DMS 273 (cell line): ENCODE measurements at regions not wholly inside any gene's neighbourhood (a gene's known extent, or its start where the extent isn't known, plus 50 kb on each side); places are given as distances from the start of the nearest gene placed in this dataset.

Experiments used
- DNase-seq: peaks from one replicate; lab custom pipeline; 2025; ENCODE audit not compliant: unreplicated experiment; lab: John Stamatoyannopoulos, UW

DNA sequence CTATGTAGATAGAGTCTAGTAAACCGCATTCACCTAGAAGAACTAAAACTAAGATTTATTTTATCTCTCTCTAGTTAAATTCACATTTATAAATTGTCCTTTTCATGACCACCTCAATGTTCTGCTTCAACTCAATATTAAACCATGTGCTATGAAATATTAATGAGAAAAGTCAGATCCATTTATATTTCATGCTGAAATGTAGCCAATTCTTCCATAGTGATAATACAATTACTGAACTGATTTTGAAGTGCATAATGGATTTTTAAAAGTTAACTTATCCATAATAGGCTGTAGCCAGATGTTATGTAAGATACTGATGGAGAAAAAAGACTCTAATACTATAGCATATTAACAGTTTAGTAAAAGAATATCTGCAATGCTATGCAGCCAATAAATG is 479.7 kb upstream of the PCDH15 start:
- no peak for DNase-seq

DNA sequence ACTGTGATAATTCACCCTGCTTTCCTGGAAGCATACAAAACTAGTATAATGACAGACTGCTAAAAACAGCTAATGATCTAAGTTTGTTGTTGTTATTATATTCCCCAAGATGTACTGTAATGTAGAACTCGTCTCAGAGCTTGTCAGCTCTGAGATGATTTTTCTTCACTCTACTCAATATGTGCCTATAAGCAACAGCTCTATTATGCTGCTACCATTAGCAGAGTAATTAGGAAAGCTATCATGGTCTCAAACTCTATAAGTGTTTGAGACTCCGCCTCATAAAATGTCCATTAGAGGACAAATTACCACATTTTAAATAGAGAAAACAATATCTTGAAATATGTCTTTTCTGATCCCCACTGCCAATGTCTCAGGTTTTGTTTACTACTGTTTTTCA is 476.5 kb upstream of the PCDH15 start:
- DNase-seq = no peak

DNA sequence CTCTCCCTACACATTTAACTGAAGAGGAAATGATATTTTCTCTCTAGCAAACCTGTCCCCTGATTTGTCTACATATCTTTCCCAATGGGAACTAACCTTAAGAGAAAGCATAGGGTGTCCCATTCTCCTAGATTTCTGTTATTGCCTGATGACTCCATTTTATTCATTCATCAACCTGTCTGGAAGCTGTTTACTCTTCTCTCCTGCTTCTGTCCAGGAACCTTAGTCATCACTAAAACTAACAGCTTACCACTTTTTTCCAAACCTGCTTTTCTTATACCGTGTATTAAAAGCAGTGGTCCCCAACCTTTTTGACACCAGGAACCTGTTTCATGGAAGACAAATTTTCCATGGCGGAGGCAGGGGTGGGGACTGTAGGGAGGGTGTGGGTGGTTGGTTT is 473.3 kb upstream of the PCDH15 start:
- DNase-seq = no peak

DNA sequence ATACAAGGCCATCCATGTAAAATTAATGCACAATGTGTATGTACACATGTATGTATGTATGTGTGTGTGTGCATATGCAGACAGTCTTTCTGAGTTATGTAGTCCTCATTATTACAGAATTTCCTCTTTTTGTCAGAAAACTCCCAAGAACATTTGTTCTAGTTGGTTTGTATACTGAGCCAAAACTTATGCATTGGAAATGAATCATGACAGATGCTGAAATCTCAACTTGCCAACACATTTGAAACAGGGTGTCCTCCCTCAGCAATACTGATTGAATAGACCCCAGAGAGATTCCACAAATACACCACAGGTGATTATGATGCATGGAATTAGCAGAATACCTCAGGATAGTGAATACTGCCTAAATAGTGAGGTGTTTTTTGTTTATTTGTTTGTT is 472.9 kb upstream of the PCDH15 start:
- DNase-seq = no peak

DNA sequence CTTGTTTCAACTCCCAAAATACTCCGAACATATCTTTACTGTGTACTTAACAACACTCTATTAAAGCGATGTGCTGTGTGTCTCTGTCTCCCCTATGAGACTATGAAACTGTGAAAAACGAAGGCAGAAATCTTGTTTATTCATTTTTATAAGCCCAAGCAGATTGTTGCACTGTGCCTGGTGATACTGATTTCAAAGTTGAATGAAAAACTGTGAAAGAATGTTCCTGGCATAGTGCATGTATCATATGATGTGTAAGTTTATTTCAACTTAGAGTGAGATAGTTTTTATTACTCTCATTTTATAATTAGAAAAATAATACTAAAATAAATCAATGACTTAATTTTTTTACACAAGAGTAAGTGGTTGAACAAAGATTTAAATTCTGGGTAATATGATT is 471.9 kb upstream of the PCDH15 start:
- DNase-seq = no peak

DNA sequence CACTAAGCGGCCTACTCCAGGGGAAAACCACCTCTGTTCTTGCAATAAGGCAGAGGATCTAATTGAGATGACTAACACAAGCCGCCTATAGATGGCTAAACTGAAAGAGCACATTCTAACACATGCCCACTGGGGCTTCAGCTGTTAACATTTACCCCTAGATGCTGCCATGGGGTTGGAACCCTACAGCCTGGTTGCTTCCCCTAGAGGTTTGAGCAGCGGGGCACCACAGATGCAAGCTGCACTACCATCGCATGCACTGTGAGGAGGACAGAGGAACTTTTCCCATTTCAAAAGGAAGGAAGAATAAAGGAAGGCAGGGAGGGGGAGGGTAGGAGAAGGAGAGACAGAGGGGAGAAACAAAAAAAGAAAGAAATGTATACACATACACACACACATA is 465.8 kb upstream of the PCDH15 start:
- no peak for DNase-seq

DNA sequence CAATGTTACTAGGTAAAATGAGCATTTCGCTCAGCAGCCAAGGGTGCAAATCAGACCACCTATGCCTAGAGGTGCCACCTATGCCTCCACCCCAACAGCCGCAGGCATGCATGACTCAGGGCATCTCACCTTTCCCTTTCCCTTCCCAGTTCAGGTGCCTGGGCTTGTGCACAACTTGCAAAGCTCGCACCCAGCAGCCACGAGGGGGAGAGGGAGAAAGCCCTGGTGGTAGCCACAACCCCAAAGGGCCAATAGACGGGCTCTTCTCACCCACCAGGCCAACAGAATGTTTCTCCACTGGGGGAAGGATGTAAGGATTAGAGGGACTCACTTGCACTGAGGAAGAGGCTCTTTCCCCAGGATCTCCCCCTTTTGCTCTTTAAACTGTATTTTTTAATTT is 462.3 kb upstream of the PCDH15 start:
- no peak for DNase-seq

DNA sequence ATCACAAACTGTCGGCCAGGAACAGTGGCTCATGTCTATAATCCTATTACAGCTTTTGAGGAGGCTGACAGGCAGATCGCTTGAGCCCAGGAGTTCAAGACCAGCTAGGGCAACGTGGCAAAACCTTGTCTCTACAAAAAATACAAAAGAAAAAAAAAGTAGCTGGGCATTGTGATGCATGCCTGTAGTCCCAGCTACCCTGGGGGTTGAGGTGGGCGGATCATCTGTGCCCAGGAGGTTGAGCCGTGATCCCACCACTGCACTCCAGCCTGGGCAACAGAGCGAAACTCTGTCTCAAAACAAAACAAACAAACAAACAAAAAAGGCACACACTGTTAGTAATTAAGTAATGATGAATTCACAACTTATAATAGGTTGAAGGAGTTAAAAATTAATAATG is 441.5 kb upstream of the PCDH15 start:
- no peak for DNase-seq

DNA sequence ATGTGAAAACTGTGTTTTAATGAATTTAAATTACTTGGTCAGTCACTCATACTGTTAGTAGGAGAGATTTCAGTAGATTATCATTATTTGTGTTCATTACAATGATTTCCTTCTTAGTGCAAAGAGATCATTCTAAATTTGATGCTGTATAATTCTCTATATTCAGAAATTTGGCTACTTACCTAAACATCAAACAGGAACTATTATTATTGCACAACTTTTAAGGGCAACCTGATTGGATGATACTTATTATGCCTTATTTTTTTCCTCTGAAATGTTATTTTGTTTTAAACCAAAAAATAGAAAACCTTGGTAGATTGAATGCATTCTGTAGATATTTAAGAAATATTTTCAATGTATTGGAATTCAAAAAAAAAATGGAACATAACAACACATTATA is 436.4 kb upstream of the PCDH15 start:
- no peak for DNase-seq

DNA sequence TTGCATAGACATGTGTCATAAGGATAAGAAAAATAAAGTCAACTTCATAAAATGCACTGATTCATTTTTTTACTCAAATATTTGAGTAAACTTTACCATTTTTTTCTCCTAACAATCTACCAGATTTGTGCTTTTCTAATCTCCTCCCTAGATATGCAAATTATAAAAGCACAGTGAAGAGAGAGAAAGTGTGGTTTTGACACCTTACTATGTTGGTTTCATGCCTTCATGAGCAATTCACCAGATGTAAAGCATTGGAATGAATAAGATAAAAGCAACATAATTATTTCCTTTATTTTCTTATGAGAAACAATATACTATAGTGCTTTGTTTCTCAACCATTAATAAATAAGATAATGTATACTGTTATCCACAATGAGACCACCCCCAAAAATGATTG is 432.5 kb upstream of the PCDH15 start:
- DNase-seq = no peak

DNA sequence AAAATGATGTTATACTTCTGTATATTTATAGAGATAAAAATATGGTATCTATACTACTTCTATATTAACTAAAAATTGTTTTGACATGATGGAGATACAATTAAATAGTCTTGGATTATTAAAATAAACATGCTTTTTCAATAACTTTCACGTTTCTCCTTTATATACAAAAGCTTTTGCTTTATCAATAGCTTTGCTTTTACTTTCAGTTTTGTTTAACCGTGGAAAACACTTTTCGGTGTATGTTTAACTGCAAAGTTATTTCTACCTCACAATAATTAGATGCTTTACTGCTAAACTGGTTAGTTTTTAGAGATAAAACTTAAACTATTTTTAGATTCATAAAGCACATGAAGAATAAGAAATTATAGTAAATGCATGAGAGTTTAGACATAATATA is 432.1 kb upstream of the PCDH15 start:
- DNase-seq = no peak

DNA sequence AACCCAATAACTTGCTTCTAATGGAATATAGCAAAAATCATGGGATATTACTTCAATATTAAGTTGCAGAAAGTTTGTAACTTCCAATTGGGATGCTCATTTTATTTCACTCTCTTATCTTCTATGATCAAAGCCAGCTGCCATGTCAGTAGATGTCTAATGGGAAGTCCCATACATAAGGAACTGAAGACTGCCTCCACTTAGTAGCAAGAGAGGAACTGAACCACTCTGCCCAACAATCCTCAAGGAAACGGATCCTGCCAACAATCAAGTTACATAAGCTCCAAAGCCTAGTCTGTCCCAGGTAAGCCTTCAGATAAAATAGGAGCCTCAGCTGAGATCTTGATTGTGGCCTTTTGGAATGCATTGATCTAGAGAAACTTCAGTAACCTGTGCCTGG is 431.5 kb upstream of the PCDH15 start:
- no peak for DNase-seq

DNA sequence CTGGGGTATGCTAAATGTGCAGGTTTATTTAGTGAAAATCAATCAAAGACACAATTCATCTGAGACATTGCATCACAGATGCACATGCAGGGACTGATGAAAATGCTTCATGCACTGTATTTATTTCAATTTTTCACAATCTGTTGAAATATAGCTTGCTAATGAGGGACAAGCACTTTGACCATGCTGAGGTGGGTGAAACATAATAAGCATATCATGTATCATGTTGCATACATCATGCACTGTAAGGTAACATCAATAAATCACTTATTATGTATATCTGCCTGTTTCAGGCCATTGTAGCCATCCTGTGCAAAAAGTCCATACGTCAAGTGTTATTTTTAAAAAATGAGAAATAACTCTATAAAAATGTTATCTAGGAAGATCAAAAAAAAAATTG is 426.9 kb upstream of the PCDH15 start:
- no peak for DNase-seq

DNA sequence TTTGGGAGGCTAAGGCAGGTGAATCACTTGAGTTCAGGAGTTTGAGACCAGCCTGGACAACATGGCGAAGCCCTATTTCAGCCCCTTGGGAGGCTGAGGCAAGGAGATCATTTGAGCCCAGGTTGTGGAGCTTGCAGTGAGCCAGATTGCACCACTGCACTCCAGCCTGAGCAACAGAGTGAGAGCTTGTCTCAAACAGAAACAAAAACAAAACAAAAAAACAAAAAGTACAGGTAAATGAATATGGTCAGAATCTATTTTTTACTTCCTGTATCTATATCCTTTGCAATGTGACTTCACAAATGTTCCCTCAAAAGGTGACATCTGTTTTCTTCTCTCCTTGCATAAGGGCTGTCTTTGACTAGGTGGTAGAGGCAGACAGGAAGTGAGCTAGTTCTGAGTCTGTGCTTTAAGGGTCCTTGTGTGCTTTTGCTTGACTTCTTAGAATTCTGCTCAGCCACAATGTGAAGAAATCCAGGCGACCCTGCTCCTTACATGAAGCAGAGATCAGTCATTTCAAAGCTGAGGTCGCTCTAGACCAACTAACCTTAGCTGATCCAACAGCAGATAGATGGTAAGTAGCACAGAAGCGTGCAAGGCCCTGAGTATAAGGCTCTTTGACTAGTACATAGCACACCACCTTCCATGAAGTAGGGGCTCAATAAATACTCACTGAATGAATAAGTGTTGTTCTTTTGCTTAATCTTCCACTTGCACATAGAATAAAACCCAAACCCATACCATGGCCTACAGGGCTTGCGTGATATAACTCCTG is 423.2 kb upstream of the PCDH15 start:
- DNase-seq = no peak

DNA sequence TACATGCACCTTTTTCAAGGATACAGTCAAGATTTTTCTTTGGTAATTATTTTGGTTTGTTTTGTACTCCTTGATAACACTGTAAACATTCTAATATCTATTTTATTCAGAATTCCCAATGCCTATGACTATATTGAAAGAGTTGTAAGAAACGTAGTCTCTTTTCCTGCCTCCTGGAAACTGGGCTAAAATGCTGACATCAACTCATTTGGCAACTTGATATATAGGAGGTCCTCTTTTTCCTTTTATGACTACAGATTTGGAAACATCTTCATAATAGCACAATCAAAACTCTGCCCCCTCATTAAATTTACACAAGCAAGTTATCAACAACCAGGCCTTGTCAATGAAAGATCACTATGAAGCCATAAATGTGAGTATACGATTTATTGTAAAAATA is 422.3 kb upstream of the PCDH15 start:
- no peak for DNase-seq

DNA sequence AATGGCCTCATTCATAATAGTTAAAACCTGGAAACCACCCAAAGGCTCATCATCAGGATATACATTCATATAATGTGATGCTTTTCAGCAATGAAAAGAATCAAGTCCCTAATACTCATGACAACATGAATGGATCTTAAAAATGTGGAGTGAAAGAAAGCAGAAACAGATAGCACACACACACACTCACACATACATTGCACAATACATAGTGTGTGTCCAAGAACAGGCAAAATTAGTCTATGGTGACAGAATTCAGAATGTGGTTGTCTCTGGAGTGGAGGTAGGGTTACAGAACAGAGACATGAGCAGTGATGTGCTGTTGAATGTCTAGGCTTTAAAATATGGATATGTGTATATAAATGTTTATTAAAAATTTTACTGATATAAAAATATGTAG is 419.9 kb upstream of the PCDH15 start:
- no peak for DNase-seq

DNA sequence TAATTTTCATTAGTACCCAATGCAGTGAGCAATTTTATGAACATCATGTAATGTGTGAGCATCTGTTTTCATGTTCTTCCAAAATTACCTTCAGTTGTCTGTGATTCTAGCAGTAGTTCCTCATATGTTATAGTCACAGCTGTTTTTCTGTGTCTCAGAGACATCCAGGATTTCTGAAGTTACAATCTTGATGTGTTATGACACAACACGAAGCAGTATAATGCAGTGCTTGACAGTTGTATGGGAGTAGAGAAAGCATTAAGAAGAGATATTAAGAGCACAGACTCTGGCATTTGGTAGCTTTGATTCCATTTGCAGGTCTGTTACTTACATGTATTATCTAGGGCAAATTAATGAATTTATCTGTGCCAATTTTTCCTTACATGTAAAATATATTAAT is 414.7 kb upstream of the PCDH15 start:
- DNase-seq = no peak

DNA sequence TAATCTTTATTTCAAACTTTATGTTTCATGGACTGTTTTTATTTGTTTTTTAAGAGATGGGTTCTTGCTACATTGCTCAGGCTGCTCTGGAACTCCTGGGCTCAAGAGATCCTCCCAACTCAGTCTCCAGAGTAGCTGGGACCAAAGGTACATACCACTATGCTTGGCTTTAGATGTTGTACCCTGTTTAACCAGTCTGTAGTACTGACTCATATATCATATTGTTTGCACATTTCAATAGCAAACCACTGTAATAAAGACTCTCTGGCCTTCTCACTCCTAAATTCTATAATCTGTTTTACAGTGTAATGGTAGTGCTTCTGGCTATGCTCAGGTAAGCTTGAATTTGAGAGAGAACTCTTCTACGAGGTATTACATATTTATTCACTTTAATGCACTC is 413.6 kb upstream of the PCDH15 start:
- DNase-seq = no peak

DNA sequence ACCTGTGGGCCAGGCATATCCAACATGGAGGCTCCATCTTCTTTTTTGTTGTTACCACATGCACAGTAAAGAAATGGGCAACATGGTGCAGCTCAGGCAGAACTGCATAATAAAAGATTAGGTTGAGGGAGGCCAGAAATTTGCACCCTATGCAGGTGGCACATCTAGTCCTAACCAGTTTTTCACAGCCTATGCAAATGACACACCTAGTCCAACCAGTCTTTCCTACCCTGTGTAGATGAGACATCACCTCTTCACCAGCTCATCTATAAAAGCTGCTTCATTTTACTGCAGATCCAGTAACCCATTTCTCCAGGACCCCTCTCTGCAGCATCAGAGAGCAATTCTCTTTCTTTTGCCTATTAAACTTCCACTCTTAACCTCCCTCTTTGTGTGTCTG is 411.0 kb upstream of the PCDH15 start:
- no peak for DNase-seq

DNA sequence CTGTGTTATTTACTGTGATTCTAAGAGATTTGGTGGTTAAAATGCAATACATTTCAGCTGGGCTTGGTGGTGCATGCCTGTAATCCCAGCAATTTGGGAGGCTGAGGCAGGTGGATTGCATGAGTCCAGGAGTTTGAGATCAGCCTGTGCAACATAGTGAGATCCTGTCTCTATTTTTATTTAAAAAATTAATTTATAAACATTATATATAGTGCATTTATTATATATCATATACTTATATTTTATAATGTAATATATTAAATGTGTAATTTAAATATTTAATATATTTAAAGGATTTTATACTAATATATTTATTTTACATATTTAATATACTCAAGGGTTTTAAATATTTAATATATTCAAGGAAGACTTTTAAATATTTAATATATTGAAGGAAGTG is 402.8 kb upstream of the PCDH15 start:
- DNase-seq = no peak

DNA sequence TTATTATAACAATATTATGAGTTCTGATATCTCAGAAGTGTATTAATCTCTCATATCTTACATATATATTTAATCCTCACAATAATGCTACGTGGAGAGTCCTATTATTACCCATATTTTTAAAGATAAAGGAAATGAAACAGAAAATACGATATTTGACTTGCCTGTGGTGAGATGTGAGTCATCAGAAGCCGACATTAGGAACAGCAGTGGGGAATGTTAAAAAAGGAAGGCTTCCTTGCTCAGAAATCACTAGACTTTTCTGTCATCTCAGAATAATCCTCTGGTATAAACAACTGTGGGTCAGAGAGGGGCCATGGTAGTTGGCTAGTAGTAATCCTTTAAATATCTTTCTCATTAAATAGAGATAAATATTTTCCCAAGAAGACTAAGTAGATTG is 402.3 kb upstream of the PCDH15 start:
- DNase-seq = no peak

DNA sequence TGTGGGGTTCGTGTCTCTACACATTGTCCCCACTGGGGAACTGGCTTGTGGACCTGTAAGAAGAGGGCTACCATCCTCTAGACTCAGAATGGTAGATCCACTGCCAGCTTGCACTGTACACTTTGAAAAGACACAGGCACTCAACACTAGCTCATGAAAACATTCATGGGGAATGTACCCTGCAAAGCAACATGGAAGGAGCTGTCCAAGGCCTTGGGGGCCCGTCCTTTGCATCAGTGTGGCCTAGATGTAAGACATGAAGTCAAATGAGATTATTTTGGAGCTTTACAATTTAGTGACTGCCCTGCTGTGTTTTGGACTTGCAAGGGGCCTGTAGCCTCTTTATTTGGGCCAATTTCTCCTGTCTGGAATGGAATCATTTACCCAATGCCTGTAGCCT is 399.0 kb upstream of the PCDH15 start:
- DNase-seq = no peak

DNA sequence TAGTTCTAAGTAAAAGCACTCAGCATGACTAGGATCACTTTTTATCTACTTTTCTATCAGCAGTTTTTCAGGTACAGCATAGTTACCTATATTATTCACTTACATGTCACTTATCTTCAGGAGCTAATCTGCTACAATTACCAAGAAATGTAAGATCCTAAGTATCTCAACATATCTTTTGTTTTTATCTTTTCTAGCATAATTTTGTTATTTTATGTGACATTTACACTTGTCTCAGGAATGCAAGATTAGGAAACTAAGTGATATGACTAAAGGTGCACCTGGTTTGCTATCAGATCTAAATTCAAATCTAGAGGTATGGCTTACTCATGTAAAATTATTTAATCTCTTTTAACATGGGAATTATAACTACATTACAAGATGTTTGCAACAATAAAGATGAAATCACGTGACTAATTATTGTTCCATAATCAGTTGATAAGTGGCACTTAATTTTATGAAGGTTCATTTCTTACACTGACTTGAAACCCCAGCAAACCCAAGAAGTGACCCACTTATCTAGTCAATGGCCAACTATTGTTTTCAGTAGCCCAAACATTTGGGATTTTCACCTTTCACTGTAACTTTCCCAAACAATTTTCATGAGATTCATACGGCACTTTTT is 390.3 kb upstream of the PCDH15 start:
- DNase-seq = no peak
